DOHH2 (cell line): ENCODE measurements at regions not wholly inside any gene's neighbourhood (a gene's known extent, or its start where the extent isn't known, plus 50 kb on each side); places are given as distances from the start of the nearest gene placed in this dataset.

Source experiments
- H3F3A ChIP-seq: fragments of 200-600 bp; sonication (generic), shearing (Covaris generic); 2 replicates; pipeline ENCODE4 v1.6.0; 2016; ENCODE audit warnings: antibody characterized with exemption, mild to moderate bottlenecking; ENCODE audit not compliant: control insufficient read depth, insufficient read depth
- H3K27ac ChIP-seq: fragments of 200-600 bp; sonication (generic); 2 replicates; pipeline ENCODE4 v1.5.1; 2014; ENCODE audit warnings: low read depth, mild to moderate bottlenecking, low read length, moderate library complexity
- H3K27me3 ChIP-seq: fragments of 200-600 bp; sonication (generic); 2 replicates; pipeline ENCODE4 v1.6.1; 2014; ENCODE audit warnings: mild to moderate bottlenecking, low read length, mixed read lengths; ENCODE audit not compliant: control insufficient read depth
- H3K36me3 ChIP-seq: fragments of 200-600 bp; sonication (generic); 2 replicates; pipeline ENCODE4 v1.6.1; 2014; ENCODE audit warnings: mild to moderate bottlenecking, low read length, moderate library complexity, mixed read lengths; ENCODE audit not compliant: control insufficient read depth
- H3K4me1 ChIP-seq: fragments of 200-600 bp; sonication (generic); 2 replicates; pipeline ENCODE4 v1.6.1; 2014; ENCODE audit warnings: mild to moderate bottlenecking, low read length, mixed read lengths; ENCODE audit not compliant: control insufficient read depth
- H3K4me2 ChIP-seq: fragments of 200-600 bp; sonication (generic); 2 replicates; pipeline ENCODE4 v1.6.0; 2014; ENCODE audit warnings: mild to moderate bottlenecking, low read length, moderate library complexity
- H3K4me3 ChIP-seq: fragments of 200-600 bp; sonication (generic); 2 replicates; pipeline ENCODE4 v1.5.1; 2014; ENCODE audit warnings: mild to moderate bottlenecking, low read length, mixed read lengths
- H3K79me2 ChIP-seq: fragments of 200-600 bp; sonication (generic); 2 replicates; pipeline ENCODE4 v1.6.1; 2014; ENCODE audit warnings: mild to moderate bottlenecking, low read length, mixed read lengths; ENCODE audit not compliant: control insufficient read depth
- H3K9me2 ChIP-seq: fragments of 200-600 bp; sonication (generic); replicated peaks from 2 replicates; pipeline ENCODE4 v1.6.1; 2014; ENCODE audit warnings: mild to moderate bottlenecking, low read length, mixed read lengths; ENCODE audit not compliant: control insufficient read depth
- H3K9me3 ChIP-seq: fragments of 200-600 bp; sonication (generic); 2 replicates; pipeline ENCODE4 v1.6.1; 2014; ENCODE audit warnings: antibody characterized with exemption, low read length, mixed read lengths; ENCODE audit not compliant: control insufficient read depth, insufficient read depth
- H4K20me1 ChIP-seq: fragments of 200-600 bp; sonication (generic); 2 replicates; pipeline ENCODE4 v1.6.0; 2014; ENCODE audit warnings: low read depth, mild to moderate bottlenecking, antibody characterized with exemption, low read length, moderate library complexity; ENCODE audit not compliant: control insufficient read depth, insufficient read depth
- CTCF ChIP-seq: fragments of 200-600 bp; sonication (generic); IDR thresholded peaks from one replicate; pipeline ENCODE4 v1.5.1; 2014; ENCODE audit warnings: antibody characterized with exemption, mild to moderate bottlenecking, low read depth, low read length; ENCODE audit not compliant: poor library complexity, severe bottlenecking
- EZH2phosphoT487 ChIP-seq: fragments of 200-600 bp; sonication (generic); IDR thresholded peaks from 2 replicates; pipeline ENCODE4 v1.6.1; 2017; ENCODE audit warnings: borderline replicate concordance, mild to moderate bottlenecking, antibody characterized with exemption, low read length, moderate library complexity, mixed read lengths

- Histone ChIP-seq H3K4me2 (no peak overlapping the region), H3K4me1 (no peaks in the 10 kb centered on the region), H3K79me2 (no peaks in the 10 kb centered on the region), H3F3A (no peaks in the 10 kb centered on the region), H3K27ac (no peak overlapping the region), H3K9me3 (no peaks in the 10 kb centered on the region), H3K4me3 (no peak overlapping the region), H4K20me1 (no peaks in the 10 kb centered on the region), H3K9me2 (no peaks in the 10 kb centered on the region), H3K36me3 (no peaks in the 10 kb centered on the region), H3K27me3 (no peaks in the 10 kb centered on the region)
- no peak for TF ChIP-seq CTCF
- TF ChIP-seq EZH2phosphoT487: no peak
Measured at GRCh38 chr4:33649015-33649414, 2595.3 kb downstream of the ARAP2 start.

- TF ChIP-seq EZH2phosphoT487 (no peak), CTCF (no peak)
- no peaks in the 10 kb centered on the region for H3K36me3 ChIP-seq
- H3K4me2 ChIP-seq: no peak overlapping the region
- no peaks in the 10 kb centered on the region for H3K9me3 ChIP-seq
- H3K9me2 ChIP-seq: no peaks in the 10 kb centered on the region
- no peaks in the 10 kb centered on the region for H3K4me1 ChIP-seq
- H3F3A ChIP-seq: no peaks in the 10 kb centered on the region
- no peaks in the 10 kb centered on the region for H4K20me1 ChIP-seq
- no peak overlapping the region for H3K27ac ChIP-seq
- no peaks in the 10 kb centered on the region for H3K27me3 ChIP-seq
- H3K4me3 ChIP-seq: no peak overlapping the region
- H3K79me2 ChIP-seq: no peaks in the 10 kb centered on the region
Measured at GRCh38 chr4:33649471-33649870, 2594.8 kb downstream of the ARAP2 start.

- H3K36me3 ChIP-seq: no peaks in the 10 kb centered on the region
- H3K27ac ChIP-seq: no peak overlapping the region
- no peaks in the 10 kb centered on the region for H3K9me2 ChIP-seq
- no peaks in the 10 kb centered on the region for H4K20me1 ChIP-seq
- no peaks in the 10 kb centered on the region for H3K9me3 ChIP-seq
- no peak overlapping the region for H3K4me2 ChIP-seq
- TF ChIP-seq CTCF (no peak), EZH2phosphoT487 (no peak)
- no peaks in the 10 kb centered on the region for H3F3A ChIP-seq
- no peaks in the 10 kb centered on the region for H3K79me2 ChIP-seq
- H3K27me3 ChIP-seq: no peaks in the 10 kb centered on the region
- H3K4me1 ChIP-seq: no peaks in the 10 kb centered on the region
- no peak overlapping the region for H3K4me3 ChIP-seq
Measured at GRCh38 chr4:33650036-33650435, 2594.3 kb downstream of the ARAP2 start.

- Histone ChIP-seq H3K9me2 (no peaks in the 10 kb centered on the region), H3K27ac (no peak overlapping the region), H3F3A (no peaks in the 10 kb centered on the region), H3K9me3 (peaks cover 4% of the 10 kb centered on the region; the same call in 1 of the 2 replicates), H3K36me3 (no peaks in the 10 kb centered on the region), H4K20me1 (no peaks in the 10 kb centered on the region), H3K4me2 (no peak overlapping the region), H3K79me2 (no peaks in the 10 kb centered on the region), H3K4me3 (no peak overlapping the region), H3K4me1 (no peaks in the 10 kb centered on the region), H3K27me3 (no peaks in the 10 kb centered on the region)
- TF ChIP-seq EZH2phosphoT487: no peak
- TF ChIP-seq CTCF: no peak
Measured at GRCh38 chr4:33658971-33659370, 2585.3 kb downstream of the ARAP2 start.
